ENCODE measurements at regions not wholly inside any gene's neighbourhood (a gene's known extent, or its start where the extent isn't known, plus 50 kb on each side); places are given as distances from the start of the nearest gene placed in this dataset.

DNA sequence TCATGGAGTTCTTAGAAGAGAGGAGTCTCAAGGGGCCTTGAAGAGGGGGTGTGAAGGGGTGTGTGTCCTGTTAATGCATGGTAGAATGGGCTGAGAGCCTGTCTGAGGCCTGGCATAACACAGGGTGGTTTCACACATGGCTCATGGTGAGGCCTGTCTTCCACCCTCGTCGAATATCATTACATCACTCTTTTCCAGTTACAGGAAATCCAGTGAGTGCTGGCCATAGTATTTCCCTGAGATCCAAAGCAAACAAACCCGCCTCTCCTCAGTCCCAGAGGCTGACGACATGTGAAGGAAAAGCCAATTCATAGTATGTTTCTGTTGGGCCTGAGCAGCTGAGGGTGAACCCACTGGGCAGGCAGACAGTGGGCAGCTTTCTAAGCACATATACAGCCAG lies 159.4 kb upstream of the NR3C1 start:
- TF ChIP-seq SP1 (IDR thresholded peaks at IDR 0.05) (no peak), NFRKB (IDR thresholded peaks at IDR 0.05) (no peak)
